H1 (cell line): ENCODE measurements at regions not wholly inside any gene's neighbourhood (a gene's known extent, or its start where the extent isn't known, plus 50 kb on each side); places are given as distances from the start of the nearest gene placed in this dataset.

Source experiments
- CTCF ChIA-PET: fragments of 300-600 bp; sonication (Branson Sonifier 250); formaldehyde crosslinking; loops from one replicate; lab custom pipeline; 2021; ENCODE audit not compliant: partially characterized antibody; lab: Charles Lee
- POLR2A ChIA-PET: fragments of 300-600 bp; sonication (Branson Sonifier 250); formaldehyde crosslinking; loops from one replicate; lab custom pipeline; 2021; ENCODE audit warnings: inconsistent platforms; ENCODE audit not compliant: partially characterized antibody; lab: Charles Lee
- DNase-seq, 2 experiments: peaks; one replicate each; pipeline versions ENCODE4 v3.0.0 to v3.0.0-alpha.2; 2010 to 2022; ENCODE audit warnings: low spot score in 2 of 2, low read depth in 1 of 2, mixed read lengths in 1 of 2
- FAIRE-seq: peaks from 2 replicates; lab custom pipeline; 2011; peaks lifted over from hg19 to GRCh38; lab: Jason Lieb, UNC
- H2AFZ ChIP-seq: 2 replicates; pipeline ENCODE4 v1.8.1; 2012; ENCODE audit warnings: low read length, inconsistent platforms
- H2AK5ac ChIP-seq: 2 replicates; pipeline ENCODE4 v1.6.1; 2013; ENCODE audit warnings: low read depth, low read length
- H2BK120ac ChIP-seq: replicated peaks from 2 replicates; pipeline ENCODE3; 2013; ENCODE audit warnings: low read depth, low read length, inconsistent platforms
- H2BK12ac ChIP-seq: 2 replicates; pipeline ENCODE4 v1.6.1; 2013; ENCODE audit warnings: low read depth, low read length
- H2BK15ac ChIP-seq: 2 replicates; pipeline ENCODE4 v1.6.1; 2013; ENCODE audit warnings: low read length
- H2BK20ac ChIP-seq: 2 replicates; pipeline ENCODE4 v1.6.1; 2013; ENCODE audit warnings: low read length
- H2BK5ac ChIP-seq: 2 replicates; pipeline ENCODE4 v1.6.1; 2013; ENCODE audit warnings: low read depth, low read length
- H3K14ac ChIP-seq: 2 replicates; pipeline ENCODE4 v1.6.1; 2013; ENCODE audit warnings: inconsistent platforms; ENCODE audit not compliant: insufficient read length
- H3K18ac ChIP-seq: 2 replicates; pipeline ENCODE4 v1.6.1; 2013; ENCODE audit warnings: low read length; ENCODE audit errors: extremely low read depth
- H3K23ac ChIP-seq: 2 replicates; pipeline ENCODE4 v1.6.1; 2013; ENCODE audit warnings: inconsistent platforms; ENCODE audit not compliant: insufficient read length
- H3K23me2 ChIP-seq: 2 replicates; pipeline ENCODE4 v1.6.1; 2013; ENCODE audit warnings: low read depth, low read length
- H3K27ac ChIP-seq: 2 replicates; pipeline ENCODE4 v1.6.1; 2011; ENCODE audit warnings: low read depth, low read length, inconsistent platforms
- H3K27me3 ChIP-seq, 4 experiments: replicated peaks in 1 of 4; 1 replicate in 1 of 4; 2 replicates in 3 of 4; pipeline versions ENCODE4 v1.6.1 to v1.8.1; 2011 to 2013; ENCODE audit warnings: low read length in 3 of 4, mild to moderate bottlenecking in 3 of 4, inconsistent platforms in 2 of 4, mixed read lengths in 2 of 4, moderate library complexity in 1 of 4; ENCODE audit not compliant: control insufficient read depth in 3 of 4, insufficient read depth in 3 of 4; ENCODE audit errors: extremely low read depth in 1 of 4
- H3K36me3 ChIP-seq, 4 experiments: 2 replicates each; pipeline versions ENCODE4 v1.6.1 to v1.8.1; 2011 to 2013; ENCODE audit warnings: mild to moderate bottlenecking in 4 of 4, low read length in 3 of 4, moderate library complexity in 2 of 4, control low read depth in 1 of 4, inconsistent platforms in 1 of 4; ENCODE audit not compliant: insufficient read depth in 4 of 4, control insufficient read depth in 2 of 4
- H3K4ac ChIP-seq: replicated peaks from 2 replicates; pipeline ENCODE3; 2013; ENCODE audit warnings: low read length, low read depth, mixed read lengths, inconsistent platforms; ENCODE audit not compliant: insufficient read length
- H3K4me1 ChIP-seq, 4 experiments: replicated peaks in 1 of 4; 1 replicate in 1 of 4; 2 replicates in 3 of 4; pipeline versions ENCODE4 v1.6.1 to v1.8.1; 2011 to 2013; ENCODE audit warnings: low read length in 3 of 4, inconsistent platforms in 2 of 4, mixed read lengths in 1 of 4; ENCODE audit not compliant: insufficient read depth in 4 of 4, control insufficient read depth in 3 of 4
- H3K4me2 ChIP-seq, 2 experiments: 2 replicates each; pipeline versions ENCODE4 v1.6.1 to v1.8.1; 2011 to 2013; ENCODE audit warnings: low read depth in 2 of 2, low read length in 2 of 2, control low read depth in 1 of 2, inconsistent platforms in 1 of 2, mild to moderate bottlenecking in 1 of 2; ENCODE audit not compliant: insufficient read depth in 1 of 2
- H3K4me3 ChIP-seq, 4 experiments: fragments of 200-600, 300-600 bp in 1 of 4; sonication (generic), shearing (Covaris generic), sonication (Bioruptor Twin) in 1 of 4; 2 replicates each; pipeline versions ENCODE4 v1.5.1 to v1.8.1; 2011 to 2016; ENCODE audit warnings: low read length in 4 of 4, low read depth in 3 of 4, control low read depth in 2 of 4, inconsistent platforms in 2 of 4, mild to moderate bottlenecking in 2 of 4, mixed read lengths in 1 of 4, moderate library complexity in 1 of 4; ENCODE audit not compliant: insufficient read depth in 2 of 4; ENCODE audit errors: extremely low read depth in 1 of 4
- H3K56ac ChIP-seq: replicated peaks from 2 replicates; pipeline ENCODE3; 2013; ENCODE audit warnings: low read depth, mild to moderate bottlenecking, mixed read lengths, low read length, inconsistent platforms; ENCODE audit not compliant: insufficient read length
- H3K79me1 ChIP-seq: 2 replicates; pipeline ENCODE4 v1.6.1; 2013; ENCODE audit warnings: low read depth, low read length, control low read depth
- H3K79me2 ChIP-seq, 2 experiments: 2 replicates each; pipeline versions ENCODE4 v1.6.1 to v1.8.1; 2012 to 2013; ENCODE audit warnings: low read length in 2 of 2, mild to moderate bottlenecking in 2 of 2, inconsistent platforms in 1 of 2; ENCODE audit not compliant: insufficient read depth in 2 of 2, control insufficient read depth in 1 of 2
- H3K9ac ChIP-seq, 4 experiments: replicated peaks in 1 of 4; 1 replicate in 1 of 4; 2 replicates in 3 of 4; pipeline versions ENCODE4 v1.6.1 to v1.8.1; 2011 to 2013; ENCODE audit warnings: low read depth in 3 of 4, low read length in 3 of 4, control low read depth in 2 of 4, mild to moderate bottlenecking in 2 of 4, moderate library complexity in 2 of 4, inconsistent platforms in 1 of 4; ENCODE audit errors: extremely low read depth in 1 of 4
- H3K9me3 ChIP-seq, 2 experiments: 2 replicates each; pipeline versions ENCODE4 v1.6.1 to v1.8.1; 2012 to 2013; ENCODE audit warnings: mild to moderate bottlenecking in 2 of 2, moderate library complexity in 2 of 2, control low read depth in 1 of 2, inconsistent platforms in 1 of 2, low read depth in 1 of 2, low read length in 1 of 2, mixed read lengths in 1 of 2; ENCODE audit not compliant: insufficient read depth in 2 of 2
- H4K20me1 ChIP-seq, 2 experiments: replicated peaks in 1 of 2; 2 replicates each; pipeline versions ENCODE3 to v1.8.1; 2011 to 2013; ENCODE audit warnings: inconsistent platforms in 2 of 2, low read length in 2 of 2, mild to moderate bottlenecking in 1 of 2; ENCODE audit not compliant: insufficient read depth in 2 of 2, control insufficient read depth in 1 of 2
- H4K5ac ChIP-seq: 2 replicates; pipeline ENCODE4 v1.6.1; 2013; ENCODE audit warnings: low read length, low read depth, mixed read lengths, inconsistent platforms; ENCODE audit not compliant: insufficient read length
- H4K8ac ChIP-seq: 2 replicates; pipeline ENCODE4 v1.8.0; 2013; ENCODE audit warnings: mild to moderate bottlenecking, moderate library complexity, low read length, inconsistent platforms; ENCODE audit not compliant: insufficient read depth; ENCODE audit errors: extremely low read depth
- H4K91ac ChIP-seq: replicated peaks from 2 replicates; pipeline ENCODE3; 2013; ENCODE audit warnings: low read length, mixed read lengths, inconsistent platforms; ENCODE audit not compliant: insufficient read length
- CREB1 ChIP-seq: IDR thresholded peaks from 2 replicates; pipeline ENCODE4 v1.6.1; 2012; ENCODE audit warnings: inconsistent platforms
- TAF1 ChIP-seq: IDR thresholded peaks from 2 replicates; pipeline ENCODE4 v1.6.1; 2011; ENCODE audit warnings: mild to moderate bottlenecking, low read depth, low read length
- WGBS, 2 experiments: shearing (Covaris generic) in 1 of 2; methylation state at CpG; one replicate each; pipeline versions ENCODE4 v1.1.6 to v1.1.7; 2013 to 2015; ENCODE audit warnings: low lambda C conversion rate in 2 of 2, mixed read lengths in 2 of 2, inconsistent platforms in 1 of 2, low coverage in 1 of 2, missing lambda C conversion rate in 1 of 2; ENCODE audit not compliant: insufficient replicate concordance in 2 of 2, insufficient coverage in 1 of 2, insufficient read length in 1 of 2; ENCODE audit errors: extremely low coverage in 1 of 2, missing lambda C conversion rate in 1 of 2; 5-methylcytosine and 5-hydroxymethylcytosine counted together

DNA sequence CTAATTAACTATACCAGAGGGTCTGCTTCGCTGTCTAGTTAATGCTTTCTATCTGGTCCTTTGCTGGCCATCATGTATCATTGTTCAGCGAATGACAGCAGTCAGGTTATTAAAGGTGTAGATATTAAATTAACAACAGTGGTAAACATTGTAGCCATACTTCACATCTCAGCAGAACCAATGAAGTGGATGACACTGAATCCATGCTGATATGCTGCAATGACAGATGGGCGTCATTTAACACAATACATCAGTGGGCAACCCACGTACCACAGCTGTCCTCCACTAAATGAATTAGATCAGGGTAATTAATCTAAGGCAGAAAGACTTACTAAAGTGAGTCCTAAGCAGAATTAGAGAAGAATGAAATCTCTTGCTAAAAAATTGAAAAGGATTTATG is 767.2 kb downstream of the NXPH1 start:
- POLR2A ChIA-PET: no interaction called here
- no peak for DNase-seq
- FAIRE-seq: no peak

More for the DNA sequence above, 767.2 kb downstream of the NXPH1 start:
- no peak overlapping the region for H3K4ac ChIP-seq
- H3K27ac ChIP-seq: no peak overlapping the region
- no peak overlapping the region for H2BK5ac ChIP-seq
- no peak overlapping the region for H3K56ac ChIP-seq
- H2AK5ac ChIP-seq: no peak overlapping the region
- H3K79me1 ChIP-seq: no peaks in the 10 kb centered on the region
- peaks cover 0 to 3% (median 0%) of the 10 kb centered on the region in 4 experiments; a peak in 1 of 7 replicates for H3K4me1 ChIP-seq
- H4K91ac ChIP-seq: no peak overlapping the region
- no peak for TF ChIP-seq CREB1
- TF ChIP-seq TAF1: no peak
- H2BK20ac ChIP-seq: no peak overlapping the region
- H2BK120ac ChIP-seq: no peak overlapping the region
- no peak overlapping the region for H3K9ac ChIP-seq
- H3K9me3 ChIP-seq: no peaks in the 10 kb centered on the region
- H3K18ac ChIP-seq: no peak overlapping the region
- CTCF ChIA-PET: no interaction called here
- no peaks in the 10 kb centered on the region for H3K27me3 ChIP-seq
- no peak overlapping the region for H3K14ac ChIP-seq
- no peak overlapping the region for H4K8ac ChIP-seq
- H3K79me2 ChIP-seq: no peaks in the 10 kb centered on the region
- no peak overlapping the region for H2AFZ ChIP-seq
- no peak overlapping the region for H3K4me2 ChIP-seq
- no peak overlapping the region for H2BK12ac ChIP-seq
- H3K23ac ChIP-seq: no peak overlapping the region
- no peaks in the 10 kb centered on the region for H3K23me2 ChIP-seq
- H3K36me3 ChIP-seq: no peaks in the 10 kb centered on the region
- H4K20me1 ChIP-seq: no peaks in the 10 kb centered on the region
- WGBS, 2 experiments: 91% methylated on average over 4 of the region's 4 CpGs; no CpG with 5 or more reads in 1 of the 2 experiments
- H4K5ac ChIP-seq: no peak overlapping the region
- H2BK15ac ChIP-seq: no peak overlapping the region
- H3K4me3 ChIP-seq: no peak overlapping the region
